B cell (primary cell): ENCODE measurements at regions not wholly inside any gene's neighbourhood (a gene's known extent, or its start where the extent isn't known, plus 50 kb on each side); places are given as distances from the start of the nearest gene placed in this dataset.

Experiments
- ATAC-seq: fragments of 200-7000 bp; cut with Tn5 transposase; one replicate; pipeline ENCODE4 v1.10.0; 2021; ENCODE audit warnings: low read depth, mild to moderate bottlenecking, moderate number of reproducible peaks, moderate library complexity
- CTCF ChIA-PET: fragments of 350-600 bp; sonication (Branson Sonifier 250); formaldehyde crosslinking; loops from one replicate; lab custom pipeline; 2021; ENCODE audit warnings: antibody characterized with exemption, inconsistent platforms; lab: Charles Lee
- POLR2A ChIA-PET: fragments of 350-600 bp; sonication (Branson Sonifier 250); formaldehyde crosslinking; loops from one replicate; lab custom pipeline; 2021; ENCODE audit warnings: antibody characterized with exemption; lab: Charles Lee
- DNase-seq: peaks from one replicate; pipeline ENCODE4 v3.0.0; 2013
- H2AFZ ChIP-seq: 2 replicates; pipeline ENCODE4 v1.6.1; 2012; ENCODE audit warnings: mild to moderate bottlenecking, low read depth, low read length; ENCODE audit not compliant: insufficient read depth, poor library complexity, severe bottlenecking
- H3K27ac ChIP-seq, 2 donors: 1 replicate in 1 of 2; 2 replicates in 1 of 2; pipeline ENCODE4 v1.5.1; 2012 to 2013; ENCODE audit warnings: low read length in 2 of 2, mild to moderate bottlenecking in 2 of 2, moderate library complexity in 1 of 2
- H3K27me3 ChIP-seq, 4 experiments: fragments of 200-600 bp in 1 of 4; sonication (generic) in 1 of 4; replicated peaks in 1 of 4; 1 replicate in 2 of 4; 2 replicates in 2 of 4; pipeline versions ENCODE4 v1.6.1 to v1.7.0; 2013 to 2016; ENCODE audit warnings: low read length in 3 of 4, mild to moderate bottlenecking in 2 of 4, mixed read lengths in 1 of 4, moderate library complexity in 1 of 4; ENCODE audit not compliant: insufficient read depth in 4 of 4, control insufficient read depth in 3 of 4; ENCODE audit errors: control extremely low read depth in 1 of 4
- H3K36me3 ChIP-seq, 2 experiments: replicated peaks in 1 of 2; 1 replicate in 1 of 2; 2 replicates in 1 of 2; pipeline versions ENCODE4 v1.6.1 to v1.7.1; 2013; ENCODE audit warnings: low read length in 1 of 2; ENCODE audit not compliant: insufficient read depth in 2 of 2, control insufficient read depth in 1 of 2; ENCODE audit errors: control extremely low read depth in 1 of 2, extremely low read depth in 1 of 2
- H3K4me1 ChIP-seq, 2 donors: fragments of 200-600 bp in 1 of 2; sonication (generic) in 1 of 2; 1 replicate in 1 of 2; 2 replicates in 1 of 2; pipeline versions ENCODE4 v1.5.1 to v1.6.1; 2013 to 2017; ENCODE audit warnings: low read length in 2 of 2; ENCODE audit not compliant: control insufficient read depth in 2 of 2, insufficient read depth in 2 of 2
- H3K4me2 ChIP-seq: replicated peaks from 2 replicates; pipeline ENCODE3; 2012; ENCODE audit warnings: mild to moderate bottlenecking, low read depth, low read length; ENCODE audit not compliant: poor library complexity, severe bottlenecking
- H3K4me3 ChIP-seq, 5 experiments: fragments of 200-600 bp in 1 of 5; sonication (generic) in 1 of 5; 1 replicate in 3 of 5; 2 replicates in 2 of 5; pipeline versions ENCODE4 v1.5.1 to v1.7.0; 2011 to 2016; ENCODE audit warnings: low read length in 4 of 5, mild to moderate bottlenecking in 4 of 5, low read depth in 2 of 5, control low read depth in 1 of 5, moderate library complexity in 1 of 5; ENCODE audit not compliant: insufficient read depth in 1 of 5; ENCODE audit errors: control extremely low read depth in 1 of 5, extremely low read depth in 1 of 5
- H3K79me2 ChIP-seq: fragments of 200-600 bp; sonication (generic); one replicate; pipeline ENCODE4 v1.6.0; 2016; ENCODE audit warnings: low read length; ENCODE audit not compliant: control insufficient read depth, insufficient read depth
- H3K9ac ChIP-seq: fragments of 200-600 bp; sonication (generic); 2 replicates; pipeline ENCODE4 v1.6.1; 2017; ENCODE audit warnings: mild to moderate bottlenecking, low read length, moderate library complexity
- H3K9me3 ChIP-seq, 3 donors: one replicate each; pipeline versions ENCODE4 v1.6.1 to v1.7.1; 2013; ENCODE audit warnings: low read length in 2 of 3; ENCODE audit not compliant: control insufficient read depth in 2 of 3, insufficient read depth in 1 of 3; ENCODE audit errors: control extremely low read depth in 1 of 3
- H4K20me1 ChIP-seq: 2 replicates; pipeline ENCODE4 v1.6.0; 2012; ENCODE audit warnings: mild to moderate bottlenecking, low read length; ENCODE audit not compliant: insufficient read depth, control insufficient read depth, poor library complexity, severe bottlenecking
- H3K27ac Mint-ChIP-seq: one replicate; pipeline ENCODE4 v1.8.0; 2021; ENCODE audit warnings: mixed read lengths
- H3K27me3 Mint-ChIP-seq: one replicate; pipeline ENCODE4 v1.8.0; 2021; ENCODE audit warnings: mixed read lengths
- H3K4me1 Mint-ChIP-seq: one replicate; pipeline ENCODE4 v1.8.0; 2021; ENCODE audit warnings: mixed read lengths
- H3K4me3 Mint-ChIP-seq: one replicate; pipeline ENCODE4 v1.8.0; 2021; ENCODE audit warnings: mixed read lengths
- H3K9me3 Mint-ChIP-seq: one replicate; pipeline ENCODE4 v1.8.0; 2022; ENCODE audit warnings: mixed read lengths; ENCODE audit not compliant: insufficient read depth
- CTCF ChIP-seq: fragments of 200-600 bp; IDR thresholded peaks from one replicate; pipeline ENCODE4 v1.8.0; 2022; ENCODE audit warnings: antibody characterized with exemption, mild to moderate bottlenecking
- EZH2 ChIP-seq: IDR thresholded peaks from 2 replicates; pipeline ENCODE4 v1.6.1; 2012; ENCODE audit warnings: borderline replicate concordance, low read depth, mild to moderate bottlenecking, moderate library complexity, low read length; ENCODE audit not compliant: insufficient read depth, poor library complexity, severe bottlenecking
- WGBS: methylation state at CpG from one replicate; pipeline ENCODE4 v1.1.5; 2013; ENCODE audit warnings: missing lambda C conversion rate; ENCODE audit not compliant: insufficient coverage; 5-methylcytosine and 5-hydroxymethylcytosine counted together
- intact Hi-C: fragments of 100-400 bp; cut with micrococcal nuclease; formaldehyde crosslinking; loops from one replicate; pipeline ENCODE4 v1.10.0; 2022

GRCh38 chr1:223011505-223011856, 131.6 kb downstream of the TLR5 start:
- Mint-ChIP-seq H3K4me3 (no peak overlapping the region), H3K27ac (no peak overlapping the region), H3K27me3 (peaks cover 17% of the 10 kb centered on the region), H3K4me1 (no peaks in the 10 kb centered on the region), H3K9me3 (no peaks in the 10 kb centered on the region)
- Histone ChIP-seq H4K20me1 (no peaks in the 10 kb centered on the region), H3K9ac (no peak overlapping the region), H3K27me3 (no peaks in the 10 kb centered on the region), H3K4me2 (no peak overlapping the region), H3K4me1 (no peaks in the 10 kb centered on the region), H3K9me3 (no peaks in the 10 kb centered on the region), H3K36me3 (no peaks in the 10 kb centered on the region), H3K79me2 (no peaks in the 10 kb centered on the region), H2AFZ (no peak overlapping the region), H3K4me3 (no peak overlapping the region), H3K27ac (no peak overlapping the region)
- ATAC-seq (no peak), DNase-seq (no peak)
- ChIA-PET CTCF (no interaction called here), POLR2A (no interaction called here)
- intact Hi-C loops, result no loop called here
- TF ChIP-seq CTCF, result no peak
- no CpG with 5 or more reads among the region's 5 CpGs for WGBS

DNA sequence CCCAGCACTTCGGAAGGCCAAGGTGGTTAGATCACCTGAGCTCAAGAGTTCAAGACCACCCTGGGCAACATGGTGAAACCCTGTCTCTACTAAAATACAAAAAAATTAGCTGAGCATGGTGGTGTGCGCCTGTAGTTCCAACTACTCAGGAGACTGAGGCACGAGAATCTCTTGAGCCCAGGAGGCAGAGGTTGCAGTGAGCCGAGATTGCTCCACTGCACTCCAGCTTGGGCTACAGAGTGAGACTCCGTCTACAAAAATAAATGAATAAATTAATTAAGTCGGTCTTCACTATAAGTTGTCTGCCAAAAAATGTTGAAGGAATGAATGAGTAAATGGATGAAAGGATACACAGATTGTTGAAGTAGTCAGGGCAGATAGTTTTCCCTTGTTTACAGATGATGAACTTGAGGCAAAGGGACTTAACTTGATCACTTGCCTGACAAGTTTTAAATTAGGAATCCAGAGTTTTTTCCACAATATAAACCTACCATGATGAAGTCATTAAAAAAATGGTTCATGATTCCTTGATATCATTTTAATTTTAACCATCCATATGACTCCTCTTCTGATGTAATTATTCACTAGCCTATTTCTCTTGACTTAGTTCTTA, 130.8 kb downstream of the TLR5 start:
- CTCF ChIA-PET, result no interaction called here
- no peak overlapping the region for H3K27ac Mint-ChIP-seq
- intact Hi-C loops, result no loop called here
- Histone ChIP-seq H3K4me1 (no peaks in the 10 kb centered on the region), H3K9ac (no peak overlapping the region), H3K9me3 (no peaks in the 10 kb centered on the region), H3K79me2 (no peaks in the 10 kb centered on the region), H3K4me2 (no peak overlapping the region), H4K20me1 (no peaks in the 10 kb centered on the region), H3K4me3 (no peak overlapping the region), H2AFZ (no peak overlapping the region), H3K27me3 (no peaks in the 10 kb centered on the region), H3K36me3 (no peaks in the 10 kb centered on the region), H3K27ac (no peak overlapping the region)
- POLR2A ChIA-PET, result no interaction called here
- no peak for TF ChIP-seq EZH2
- no peak for TF ChIP-seq CTCF
- H3K9me3 Mint-ChIP-seq, result no peaks in the 10 kb centered on the region
- WGBS, result 100% methylated on average over 1 of the region's 6 CpGs
- H3K27me3 Mint-ChIP-seq, result peaks cover 17% of the 10 kb centered on the region
- ATAC-seq (no peak), DNase-seq (no peak)
- no peak overlapping the region for H3K4me3 Mint-ChIP-seq
- H3K4me1 Mint-ChIP-seq, result no peaks in the 10 kb centered on the region
